ENCODE measurements at regions not wholly inside any gene's neighbourhood (a gene's known extent, or its start where the extent isn't known, plus 50 kb on each side); places are given as distances from the start of the nearest gene placed in this dataset.

DNA sequence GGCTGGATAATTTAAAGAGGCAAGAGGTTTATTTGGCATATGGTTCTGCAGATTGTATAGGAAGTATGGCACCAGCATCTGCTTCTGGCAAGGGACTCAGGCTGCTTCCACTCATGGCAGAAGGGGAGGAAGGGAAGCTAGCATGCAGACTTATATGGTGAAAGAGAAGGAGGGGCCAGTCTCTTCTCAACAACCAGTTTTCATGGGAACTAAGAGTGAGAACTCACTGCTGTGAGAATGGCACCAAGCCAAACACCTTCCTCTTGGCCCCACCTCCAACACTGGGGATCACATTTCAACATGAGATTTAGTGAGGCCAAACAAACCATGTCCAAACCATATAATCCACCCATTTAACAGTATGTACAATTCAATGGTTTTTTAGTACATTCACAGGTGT, 113.3 kb upstream of the SHB start:
- no peak overlapping the region for H3K4me3 ChIP-seq (ENCODE audit: low read depth, low read length)
- DNase-seq (ENCODE audit: low read depth) = peak; percentile 78
- TF ChIP-seq, protein P1, sequence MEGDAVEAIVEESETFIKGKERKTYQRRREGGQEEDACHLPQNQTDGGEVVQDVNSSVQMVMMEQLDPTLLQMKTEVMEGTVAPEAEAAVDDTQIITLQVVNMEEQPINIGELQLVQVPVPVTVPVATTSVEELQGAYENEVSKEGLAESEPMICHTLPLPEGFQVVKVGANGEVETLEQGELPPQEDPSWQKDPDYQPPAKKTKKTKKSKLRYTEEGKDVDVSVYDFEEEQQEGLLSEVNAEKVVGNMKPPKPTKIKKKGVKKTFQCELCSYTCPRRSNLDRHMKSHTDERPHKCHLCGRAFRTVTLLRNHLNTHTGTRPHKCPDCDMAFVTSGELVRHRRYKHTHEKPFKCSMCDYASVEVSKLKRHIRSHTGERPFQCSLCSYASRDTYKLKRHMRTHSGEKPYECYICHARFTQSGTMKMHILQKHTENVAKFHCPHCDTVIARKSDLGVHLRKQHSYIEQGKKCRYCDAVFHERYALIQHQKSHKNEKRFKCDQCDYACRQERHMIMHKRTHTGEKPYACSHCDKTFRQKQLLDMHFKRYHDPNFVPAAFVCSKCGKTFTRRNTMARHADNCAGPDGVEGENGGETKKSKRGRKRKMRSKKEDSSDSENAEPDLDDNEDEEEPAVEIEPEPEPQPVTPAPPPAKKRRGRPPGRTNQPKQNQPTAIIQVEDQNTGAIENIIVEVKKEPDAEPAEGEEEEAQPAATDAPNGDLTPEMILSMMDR (IDR thresholded peaks at IDR 0.05; ENCODE audit: insufficient read depth, low read depth, low read length, missing control alignments) = no peak

DNA sequence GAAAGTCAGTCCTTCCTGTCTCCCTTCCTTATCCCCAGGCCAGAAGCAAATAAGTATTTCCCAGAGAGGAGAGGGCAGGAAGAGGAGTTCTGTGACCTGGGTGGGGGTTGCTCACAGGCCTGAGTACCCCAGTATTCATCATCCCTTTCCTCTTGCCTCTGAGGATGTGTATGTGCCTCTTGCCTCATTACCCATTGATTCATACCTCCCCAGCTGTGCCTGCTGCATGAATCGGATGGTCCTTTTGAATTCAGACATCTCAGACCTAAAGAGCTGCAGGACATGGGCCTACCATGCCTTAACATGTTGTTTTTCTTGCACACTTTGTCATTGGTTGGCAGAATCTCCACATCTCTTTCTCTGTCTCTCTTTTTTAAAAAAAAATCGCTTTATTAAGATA, 112.8 kb upstream of the SHB start:
- H3K4me3 ChIP-seq (ENCODE audit: low read depth, low read length) = no peak overlapping the region
- TF ChIP-seq, protein P1 (IDR thresholded peaks at IDR 0.05; ENCODE audit: insufficient read depth, low read depth, low read length, missing control alignments) = no peak
- no peak for DNase-seq (ENCODE audit: low read depth)

DNA sequence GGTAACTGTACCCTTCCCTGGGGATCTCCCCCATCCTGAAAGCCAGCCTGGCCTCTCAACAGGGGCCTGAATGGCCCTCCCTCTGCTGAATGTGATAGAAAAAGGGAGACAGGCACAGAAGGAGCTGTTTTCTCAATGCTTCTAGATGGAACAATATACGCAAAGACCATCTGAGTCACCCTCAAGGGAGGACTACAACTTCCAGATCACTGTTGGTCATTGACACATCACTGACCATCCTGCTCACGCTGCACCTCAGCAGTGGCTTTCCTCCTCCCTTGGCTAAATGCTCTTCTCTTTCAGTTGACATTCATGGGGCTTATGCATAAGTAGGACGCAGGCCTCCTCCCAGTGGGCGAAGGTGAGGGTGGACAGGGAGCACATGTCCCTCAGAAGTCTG, 112.2 kb upstream of the SHB start:
- TF ChIP-seq, protein P1 (IDR thresholded peaks at IDR 0.05; ENCODE audit: insufficient read depth, low read depth, low read length, missing control alignments) = no peak
- no peak for DNase-seq (ENCODE audit: low read depth)
- no peak overlapping the region for H3K4me3 ChIP-seq (ENCODE audit: low read depth, low read length)

DNA sequence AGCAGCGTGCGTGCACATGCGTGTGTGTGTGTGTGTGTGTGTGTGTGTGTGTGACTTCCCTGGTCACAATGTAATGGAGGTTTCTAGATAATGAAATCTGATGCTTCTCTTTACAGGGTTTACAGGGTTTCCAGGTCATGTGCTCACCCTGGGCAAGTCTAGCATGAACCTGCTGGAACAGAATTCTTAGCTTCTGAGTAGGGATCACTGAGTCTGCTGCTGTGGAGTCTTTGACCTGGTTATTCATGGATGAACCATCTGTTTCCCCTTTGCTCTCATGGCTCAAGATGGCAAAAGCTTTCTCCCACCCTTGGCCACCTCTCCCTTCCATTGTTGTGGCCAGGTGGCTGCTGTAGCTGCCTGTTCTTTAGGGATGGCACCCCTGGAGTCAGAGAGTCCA, 111.6 kb upstream of the SHB start:
- TF ChIP-seq, protein P1 (IDR thresholded peaks at IDR 0.05; ENCODE audit: insufficient read depth, low read depth, low read length, missing control alignments) = no peak
- DNase-seq (ENCODE audit: low read depth) = no peak
- no peak overlapping the region for H3K4me3 ChIP-seq (ENCODE audit: low read depth, low read length)

DNA sequence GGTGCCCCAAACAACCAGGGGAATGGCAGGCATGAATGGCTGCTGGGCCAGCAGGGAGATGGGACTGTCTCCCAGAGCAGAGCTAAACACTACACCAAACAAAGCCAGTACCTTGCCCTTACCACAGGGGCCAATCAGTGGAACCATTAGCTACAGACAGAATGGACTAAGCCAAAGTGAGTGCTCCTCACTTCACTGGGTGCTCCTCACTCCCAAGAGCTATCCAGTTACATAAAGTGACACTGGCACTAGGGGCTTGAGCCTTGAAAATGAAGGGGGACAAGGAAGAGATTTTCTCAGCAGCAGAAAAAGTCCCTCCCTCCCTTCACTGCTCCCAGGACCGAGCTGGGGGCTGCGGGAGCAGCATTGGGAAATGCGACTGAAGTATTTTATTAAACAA, 110.9 kb upstream of the SHB start:
- TF ChIP-seq, protein P1 (IDR thresholded peaks at IDR 0.05; ENCODE audit: insufficient read depth, low read depth, low read length, missing control alignments) = no peak
- no peak for DNase-seq (ENCODE audit: low read depth)
- no peak overlapping the region for H3K4me3 ChIP-seq (ENCODE audit: low read depth, low read length)

DNA sequence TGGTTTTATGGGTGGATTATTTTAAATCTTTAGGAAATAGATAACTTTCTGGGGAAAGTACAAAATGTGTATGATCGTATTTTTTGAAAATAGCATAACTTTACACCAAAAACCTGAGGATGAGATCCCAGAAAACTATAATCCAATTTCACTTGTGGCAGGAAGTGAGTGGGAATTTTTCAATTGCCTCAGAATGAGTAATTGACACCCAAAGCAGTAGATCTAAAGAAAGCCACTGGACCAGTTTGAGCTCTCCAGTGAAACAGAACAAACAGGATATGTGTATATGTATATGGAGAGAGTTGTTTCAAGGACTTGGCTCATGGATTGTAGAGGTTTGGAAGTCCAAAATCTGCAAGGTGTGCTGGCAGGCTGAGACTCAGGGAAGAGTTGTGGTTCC, 109.2 kb upstream of the SHB start:
- TF ChIP-seq, protein P1 (IDR thresholded peaks at IDR 0.05; ENCODE audit: insufficient read depth, low read depth, low read length, missing control alignments) = no peak
- no peak overlapping the region for H3K4me3 ChIP-seq (ENCODE audit: low read depth, low read length)
- no peak for DNase-seq (ENCODE audit: low read depth)

DNA sequence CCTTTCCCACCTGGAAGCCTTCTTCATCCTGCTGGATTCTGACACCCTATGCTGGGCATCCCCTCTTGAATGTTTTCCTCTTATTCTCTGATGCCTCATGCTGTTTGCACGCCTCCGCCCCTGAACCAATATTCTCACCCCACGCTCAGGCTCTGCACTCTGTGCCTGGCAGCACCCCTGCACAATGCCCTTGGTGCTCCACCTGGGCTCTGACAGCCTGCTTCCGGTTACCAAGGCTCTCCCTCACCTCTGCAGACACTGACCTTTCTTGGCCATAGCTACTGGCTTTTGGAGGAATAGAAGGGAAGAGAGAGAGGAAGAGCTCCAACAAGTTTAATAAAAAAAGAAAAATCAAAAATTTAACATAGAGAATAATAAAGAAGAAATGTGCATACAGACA, 108.7 kb upstream of the SHB start:
- TF ChIP-seq, protein P1 (IDR thresholded peaks at IDR 0.05; ENCODE audit: insufficient read depth, low read depth, low read length, missing control alignments) = no peak
- no peak for DNase-seq (ENCODE audit: low read depth)
- H3K4me3 ChIP-seq (ENCODE audit: low read depth, low read length) = no peak overlapping the region
